SK-N-MC (cell line): ENCODE measurements at regions not wholly inside any gene's neighbourhood (a gene's known extent, or its start where the extent isn't known, plus 50 kb on each side); places are given as distances from the start of the nearest gene placed in this dataset.

Experiments
- EZH2 ChIP-seq: fragments of 200-600 bp; sonication (generic); IDR thresholded peaks from one replicate; pipeline ENCODE4 v1.6.1; 2017; ENCODE audit warnings: antibody characterized with exemption
- FOXP2 ChIP-seq: optimal IDR thresholded peaks from 2 replicates; pipeline ENCODE3; 2011; ENCODE audit warnings: mild to moderate bottlenecking, moderate library complexity; ENCODE audit not compliant: insufficient read depth; ENCODE audit errors: extremely low read length, control extremely low read depth
- POLR2AphosphoS5 ChIP-seq: IDR thresholded peaks from 2 replicates; pipeline ENCODE4 v1.6.1; 2012; ENCODE audit warnings: mild to moderate bottlenecking, low read depth, low read length, borderline replicate concordance

DNA sequence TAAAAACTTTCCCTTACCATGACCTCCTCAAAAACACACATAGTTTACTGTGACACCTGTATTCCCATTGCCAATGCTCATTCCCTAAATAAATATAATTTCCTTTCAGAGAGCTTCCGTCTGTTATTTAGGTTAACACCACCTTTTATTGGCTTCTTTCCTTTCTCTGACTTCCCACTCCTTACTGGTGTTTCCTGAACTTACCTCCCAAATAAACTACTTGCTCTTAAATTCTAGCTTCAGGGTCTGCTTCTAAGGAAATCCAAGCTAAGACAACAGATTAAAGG lies 67.4 kb upstream of the ZNF746 start:
- TF ChIP-seq POLR2AphosphoS5: no peak
- no peak for TF ChIP-seq EZH2
- TF ChIP-seq FOXP2: no peak
